Keratinocyte (primary cell): ENCODE measurements at regions not wholly inside any gene's neighbourhood (a gene's known extent, or its start where the extent isn't known, plus 50 kb on each side); places are given as distances from the start of the nearest gene placed in this dataset.

Experiments used
- DNase-seq: peaks from one replicate; pipeline ENCODE4 v3.0.0-alpha.2; 2011; ENCODE audit warnings: low read depth, missing footprints, low spot score
- FAIRE-seq: peaks from 2 replicates; lab custom pipeline; 2011; peaks lifted over from hg19 to GRCh38; lab: Jason Lieb, UNC
- H2AFZ ChIP-seq: 2 replicates; pipeline ENCODE4 v1.6.0; 2012; ENCODE audit warnings: low read length, control low read depth, inconsistent platforms; ENCODE audit not compliant: control insufficient read depth
- H3K27ac ChIP-seq: 2 replicates; pipeline ENCODE4 v1.5.1; 2011; ENCODE audit warnings: low read length; ENCODE audit not compliant: control insufficient read depth, insufficient read depth
- H3K27me3 ChIP-seq: 3 replicates; pipeline ENCODE4 v1.6.0; 2011; ENCODE audit warnings: low read length; ENCODE audit not compliant: control insufficient read depth, insufficient read depth; ENCODE audit errors: extremely low read depth
- H3K36me3 ChIP-seq, 2 experiments: 2 replicates in 1 of 2; 3 replicates in 1 of 2; pipeline ENCODE4 v1.5.1; 2011; ENCODE audit warnings: low read length in 2 of 2, mild to moderate bottlenecking in 1 of 2; ENCODE audit not compliant: control insufficient read depth in 2 of 2, insufficient read depth in 2 of 2; ENCODE audit errors: extremely low read depth in 1 of 2
- H3K4me1 ChIP-seq: 3 replicates; pipeline ENCODE4 v1.5.1; 2011; ENCODE audit warnings: low read length; ENCODE audit not compliant: control insufficient read depth, insufficient read depth; ENCODE audit errors: extremely low read depth
- H3K4me2 ChIP-seq: 3 replicates; pipeline ENCODE4 v1.6.0; 2011; ENCODE audit warnings: low read depth, low read length; ENCODE audit not compliant: control insufficient read depth, insufficient read depth; ENCODE audit errors: extremely low read depth
- H3K4me3 ChIP-seq, 3 experiments: fragments of 200-600 bp in 1 of 3; sonication (generic) in 1 of 3; 2 replicates in 2 of 3; 3 replicates in 1 of 3; pipeline ENCODE4 v1.5.1; 2011 to 2016; ENCODE audit warnings: low read length in 3 of 3, mild to moderate bottlenecking in 3 of 3, control low read depth in 2 of 3, inconsistent platforms in 1 of 3, low read depth in 1 of 3, mixed read lengths in 1 of 3, mixed run types in 1 of 3, moderate library complexity in 1 of 3; ENCODE audit not compliant: control insufficient read depth in 2 of 3, insufficient read depth in 2 of 3; ENCODE audit errors: extremely low read depth in 1 of 3
- H3K79me2 ChIP-seq: 2 replicates; pipeline ENCODE4 v1.6.0; 2012; ENCODE audit warnings: low read length; ENCODE audit not compliant: control insufficient read depth, insufficient read depth
- H3K9ac ChIP-seq: 3 replicates; pipeline ENCODE4 v1.6.0; 2011; ENCODE audit warnings: low read length; ENCODE audit not compliant: control insufficient read depth, insufficient read depth; ENCODE audit errors: extremely low read depth
- H3K9me1 ChIP-seq: 3 replicates; pipeline ENCODE4 v1.6.0; 2011; ENCODE audit warnings: low read length; ENCODE audit not compliant: control insufficient read depth, insufficient read depth; ENCODE audit errors: extremely low read depth
- H3K9me3 ChIP-seq: 2 replicates; pipeline ENCODE4 v1.5.1; 2012; ENCODE audit warnings: low read depth, low read length; ENCODE audit not compliant: control insufficient read depth
- H4K20me1 ChIP-seq: 3 replicates; pipeline ENCODE4 v1.6.0; 2011; ENCODE audit warnings: low read length; ENCODE audit not compliant: control insufficient read depth, insufficient read depth; ENCODE audit errors: extremely low read depth
- CTCF ChIP-seq, 3 experiments: IDR thresholded peaks in 1 of 3; conservative IDR thresholded peaks in 1 of 3; optimal IDR thresholded peaks in 1 of 3; 2 replicates in 2 of 3; 3 replicates in 1 of 3; pipeline versions ENCODE3 to v1.5.1; 2011; ENCODE audit warnings: low read length in 3 of 3, mild to moderate bottlenecking in 3 of 3, moderate library complexity in 2 of 3, control low read depth in 1 of 3, inconsistent platforms in 1 of 3; ENCODE audit not compliant: insufficient read depth in 2 of 3; ENCODE audit errors: extremely low read depth in 1 of 3
- EZH2 ChIP-seq: IDR thresholded peaks from one replicate; pipeline ENCODE4 v1.6.1; 2012; ENCODE audit warnings: inconsistent platforms, mild to moderate bottlenecking, low read length, moderate library complexity
- dilution Hi-C: fragments of 300-500 bp; cut with MboI; formaldehyde crosslinking; loops from one replicate; pipeline ENCODE4 v1.7.0; 2020; ENCODE audit warnings: low sequenced_read_pairs; ENCODE audit not compliant: extremely low pct_ligation_motif_present

GRCh38 chrX:125378205-125378604 lies 58.5 kb downstream of the TEX13C start:
- no peak overlapping the region for H3K9ac ChIP-seq
- DNase-seq = no peak
- H3K4me1 ChIP-seq = no peaks in the 10 kb centered on the region
- dilution Hi-C loops = no loop called here
- no peak for TF ChIP-seq CTCF (optimal IDR thresholded peaks at IDR 0.05 in 1 of 3, IDR thresholded peaks at IDR 0.05 in 1 of 3, conservative IDR thresholded peaks at IDR 0.05 in 1 of 3; ENCODE audit: extremely low read depth in 1 of 3, insufficient read depth in 2 of 3, low read length in 3 of 3)
- no peak for TF ChIP-seq EZH2
- no peak overlapping the region for H3K27ac ChIP-seq
- H3K9me3 ChIP-seq = no peaks in the 10 kb centered on the region
- H3K27me3 ChIP-seq = no peaks in the 10 kb centered on the region
- no peaks in the 10 kb centered on the region for H3K36me3 ChIP-seq
- H3K4me2 ChIP-seq = no peak overlapping the region
- H3K9me1 ChIP-seq = no peaks in the 10 kb centered on the region
- no peaks in the 10 kb centered on the region for H3K79me2 ChIP-seq
- H4K20me1 ChIP-seq = no peaks in the 10 kb centered on the region
- FAIRE-seq = no peak
- H3K4me3 ChIP-seq = no peak overlapping the region
- H2AFZ ChIP-seq = no peak overlapping the region

GRCh38 chrX:125378770-125379169 lies 59.1 kb downstream of the TEX13C start:
- DNase-seq = no peak
- no peaks in the 10 kb centered on the region for H3K9me3 ChIP-seq
- no peaks in the 10 kb centered on the region for H3K9me1 ChIP-seq
- no peaks in the 10 kb centered on the region for H3K4me1 ChIP-seq
- H3K4me3 ChIP-seq = no peak overlapping the region
- H3K36me3 ChIP-seq = no peaks in the 10 kb centered on the region
- no peaks in the 10 kb centered on the region for H3K79me2 ChIP-seq
- no peak for TF ChIP-seq CTCF (optimal IDR thresholded peaks at IDR 0.05 in 1 of 3, IDR thresholded peaks at IDR 0.05 in 1 of 3, conservative IDR thresholded peaks at IDR 0.05 in 1 of 3; ENCODE audit: extremely low read depth in 1 of 3, insufficient read depth in 2 of 3, low read length in 3 of 3)
- no peak for TF ChIP-seq EZH2
- H3K27me3 ChIP-seq = no peaks in the 10 kb centered on the region
- H2AFZ ChIP-seq = no peak overlapping the region
- no peaks in the 10 kb centered on the region for H4K20me1 ChIP-seq
- dilution Hi-C loops = no loop called here
- FAIRE-seq = no peak
- H3K4me2 ChIP-seq = no peak overlapping the region
- no peak overlapping the region for H3K27ac ChIP-seq
- H3K9ac ChIP-seq = no peak overlapping the region
